Astrocyte (in vitro differentiated cells and primary cell): ENCODE measurements at regions not wholly inside any gene's neighbourhood (a gene's known extent, or its start where the extent isn't known, plus 50 kb on each side); places are given as distances from the start of the nearest gene placed in this dataset.

Experiments used
- DNase-seq: peaks from one replicate; pipeline ENCODE4 v3.0.0-alpha.2; 2010; ENCODE audit warnings: low read depth
- FAIRE-seq: peaks from 2 replicates; lab custom pipeline; 2011; peaks lifted over from hg19 to GRCh38; lab: Jason Lieb, UNC
- H2AFZ ChIP-seq: 2 replicates; pipeline ENCODE4 v1.6.0; 2012; ENCODE audit warnings: low read depth, low read length, inconsistent platforms
- H3K27ac ChIP-seq: 2 replicates; pipeline ENCODE4 v1.5.1; 2011; ENCODE audit warnings: low read depth, low read length, inconsistent platforms
- H3K27me3 ChIP-seq: 2 replicates; pipeline ENCODE4 v1.6.0; 2011; ENCODE audit warnings: low read length, inconsistent platforms; ENCODE audit not compliant: insufficient read depth
- H3K36me3 ChIP-seq: 2 replicates; pipeline ENCODE4 v1.5.1; 2011; ENCODE audit warnings: low read length, inconsistent platforms; ENCODE audit not compliant: insufficient read depth
- H3K4me1 ChIP-seq: 2 replicates; pipeline ENCODE4 v1.5.1; 2011; ENCODE audit warnings: low read length, inconsistent platforms; ENCODE audit not compliant: insufficient read depth
- H3K4me2 ChIP-seq: 2 replicates; pipeline ENCODE4 v1.6.0; 2012; ENCODE audit warnings: low read length, inconsistent platforms
- H3K4me3 ChIP-seq: 2 replicates; pipeline ENCODE4 v1.5.1; 2011; ENCODE audit warnings: low read depth, mild to moderate bottlenecking, low read length, inconsistent platforms; ENCODE audit not compliant: insufficient read depth
- H3K79me2 ChIP-seq: 2 replicates; pipeline ENCODE4 v1.6.0; 2012; ENCODE audit warnings: mild to moderate bottlenecking, low read length, inconsistent platforms; ENCODE audit not compliant: insufficient read depth
- H3K9ac ChIP-seq: 2 replicates; pipeline ENCODE4 v1.6.0; 2012; ENCODE audit warnings: mild to moderate bottlenecking, low read length, inconsistent platforms
- H3K9me3 ChIP-seq: 2 replicates; pipeline ENCODE4 v1.5.1; 2012; ENCODE audit warnings: low read depth, mild to moderate bottlenecking, low read length, inconsistent platforms; ENCODE audit not compliant: insufficient read depth
- H4K20me1 ChIP-seq: 2 replicates; pipeline ENCODE4 v1.6.0; 2012; ENCODE audit warnings: low read length, inconsistent platforms; ENCODE audit not compliant: insufficient read depth
- H3K27ac Mint-ChIP-seq: one replicate; pipeline ENCODE4 v1.8.0; 2021; ENCODE audit warnings: mild to moderate bottlenecking, mixed read lengths; ENCODE audit not compliant: unreplicated experiment
- H3K27me3 Mint-ChIP-seq: one replicate; pipeline ENCODE4 v1.8.0; 2021; ENCODE audit warnings: low read depth, mixed read lengths; ENCODE audit not compliant: unreplicated experiment
- H3K36me3 Mint-ChIP-seq: one replicate; pipeline ENCODE4 v1.8.0; 2021; ENCODE audit warnings: low read depth, mixed read lengths; ENCODE audit not compliant: unreplicated experiment
- H3K4me1 Mint-ChIP-seq: one replicate; pipeline ENCODE4 v1.8.0; 2021; ENCODE audit warnings: low read depth, mixed read lengths; ENCODE audit not compliant: unreplicated experiment
- H3K4me3 Mint-ChIP-seq: one replicate; pipeline ENCODE4 v1.8.0; 2021; ENCODE audit warnings: mild to moderate bottlenecking, moderate library complexity, mixed read lengths; ENCODE audit not compliant: unreplicated experiment
- H3K9me3 Mint-ChIP-seq: one replicate; pipeline ENCODE4 v1.8.0; 2021; ENCODE audit warnings: mild to moderate bottlenecking, mixed read lengths; ENCODE audit not compliant: unreplicated experiment
- EZH2 ChIP-seq: IDR thresholded peaks from 2 replicates; pipeline ENCODE4 v1.6.1; 2012; ENCODE audit warnings: mild to moderate bottlenecking, low read length, inconsistent platforms; ENCODE audit not compliant: insufficient read depth
- TF ChIP-seq, protein P1 (sequence below): IDR thresholded peaks from 2 replicates; pipeline ENCODE4 v1.5.1; 2011; ENCODE audit warnings: low read depth, mild to moderate bottlenecking, inconsistent platforms, low read length, moderate library complexity; ENCODE audit not compliant: insufficient read depth

DNA sequence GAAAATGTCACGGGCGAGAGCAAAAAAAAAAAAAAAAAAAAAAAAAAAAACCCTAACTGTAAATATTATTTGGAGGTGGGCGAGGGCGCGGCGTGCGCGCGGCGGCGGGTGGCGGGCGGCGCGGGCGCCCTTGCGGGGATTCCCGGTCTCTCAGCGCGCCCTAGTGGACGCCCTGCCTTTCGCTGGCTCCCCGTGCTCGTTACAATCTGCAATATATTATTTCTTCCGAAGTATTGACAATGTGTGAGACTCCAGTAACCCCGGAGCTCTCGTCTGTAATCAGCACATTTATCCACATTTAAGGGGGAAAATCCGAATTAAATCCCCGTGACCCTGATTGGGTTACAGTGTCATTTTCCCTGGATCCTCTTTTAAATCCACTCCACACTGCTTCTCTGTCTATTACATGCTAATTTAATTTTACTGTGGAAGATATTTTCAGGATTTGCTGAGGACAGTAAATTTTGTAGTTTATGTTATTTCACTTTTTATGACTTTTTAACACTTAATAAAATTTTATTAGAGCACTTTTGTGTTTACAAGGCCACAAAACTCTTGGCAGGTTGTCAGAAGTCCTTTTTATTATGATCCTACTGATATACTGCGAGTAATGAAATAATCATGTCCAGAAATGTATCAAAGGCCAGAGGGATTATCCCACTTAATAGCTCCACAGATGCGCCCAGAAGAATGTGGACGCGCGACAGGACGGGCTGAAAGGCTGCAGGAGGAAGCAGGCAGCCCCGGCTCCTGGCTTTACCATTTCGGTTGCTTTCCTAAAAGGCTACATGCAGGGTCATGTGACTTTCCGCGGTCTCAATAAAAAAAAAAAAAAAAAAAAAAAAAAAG, 369.1 kb downstream of the MTX2 start:
- no peaks in the 10 kb centered on the region for H3K9me3 ChIP-seq
- Mint-ChIP-seq H3K9me3 (no peaks in the 10 kb centered on the region), H3K4me3 (peak overlapping the region; percentile 81), H3K4me1 (no peaks in the 10 kb centered on the region), H3K27ac (no peak overlapping the region), H3K36me3 (no peaks in the 10 kb centered on the region), H3K27me3 (peaks cover 32% of the 10 kb centered on the region)
- FAIRE-seq (no peak), DNase-seq (peak; percentile 33)
- no peaks in the 10 kb centered on the region for H3K4me1 ChIP-seq
- peak overlapping the region; percentile 74 for H3K9ac ChIP-seq
- peak overlapping the region; percentile 61 for H3K27ac ChIP-seq
- H3K79me2 ChIP-seq, result no peaks in the 10 kb centered on the region
- H3K27me3 ChIP-seq, result peaks cover 17% of the 10 kb centered on the region
- H2AFZ ChIP-seq, result no peak overlapping the region
- no peaks in the 10 kb centered on the region for H3K36me3 ChIP-seq
- TF ChIP-seq, protein P1, sequence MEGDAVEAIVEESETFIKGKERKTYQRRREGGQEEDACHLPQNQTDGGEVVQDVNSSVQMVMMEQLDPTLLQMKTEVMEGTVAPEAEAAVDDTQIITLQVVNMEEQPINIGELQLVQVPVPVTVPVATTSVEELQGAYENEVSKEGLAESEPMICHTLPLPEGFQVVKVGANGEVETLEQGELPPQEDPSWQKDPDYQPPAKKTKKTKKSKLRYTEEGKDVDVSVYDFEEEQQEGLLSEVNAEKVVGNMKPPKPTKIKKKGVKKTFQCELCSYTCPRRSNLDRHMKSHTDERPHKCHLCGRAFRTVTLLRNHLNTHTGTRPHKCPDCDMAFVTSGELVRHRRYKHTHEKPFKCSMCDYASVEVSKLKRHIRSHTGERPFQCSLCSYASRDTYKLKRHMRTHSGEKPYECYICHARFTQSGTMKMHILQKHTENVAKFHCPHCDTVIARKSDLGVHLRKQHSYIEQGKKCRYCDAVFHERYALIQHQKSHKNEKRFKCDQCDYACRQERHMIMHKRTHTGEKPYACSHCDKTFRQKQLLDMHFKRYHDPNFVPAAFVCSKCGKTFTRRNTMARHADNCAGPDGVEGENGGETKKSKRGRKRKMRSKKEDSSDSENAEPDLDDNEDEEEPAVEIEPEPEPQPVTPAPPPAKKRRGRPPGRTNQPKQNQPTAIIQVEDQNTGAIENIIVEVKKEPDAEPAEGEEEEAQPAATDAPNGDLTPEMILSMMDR, result peak; percentile 70
- TF ChIP-seq EZH2, result no peak
- H3K4me2 ChIP-seq, result peak overlapping the region; percentile 87
- H4K20me1 ChIP-seq, result no peaks in the 10 kb centered on the region
- peak overlapping the region; percentile 63 for H3K4me3 ChIP-seq

DNA sequence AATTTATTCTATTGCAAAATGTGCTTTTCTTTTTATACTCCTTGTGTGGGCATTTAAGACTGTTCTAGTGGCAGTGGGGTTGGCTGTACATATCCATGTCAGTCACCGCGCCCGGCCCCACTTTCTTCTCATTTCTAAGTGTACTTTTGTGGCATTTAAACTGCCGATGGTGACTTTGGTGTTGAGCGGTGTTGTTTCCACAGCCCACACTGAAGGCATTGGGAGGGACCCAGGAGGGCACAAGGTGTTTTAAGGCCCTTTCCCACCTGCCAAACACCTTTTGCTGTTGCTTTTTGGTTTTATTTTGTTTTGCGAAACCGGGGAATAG, 369.7 kb downstream of the MTX2 start:
- Histone ChIP-seq H3K79me2 (no peaks in the 10 kb centered on the region), H3K4me3 (no peak overlapping the region), H4K20me1 (no peaks in the 10 kb centered on the region), H3K4me2 (no peak overlapping the region), H3K36me3 (no peaks in the 10 kb centered on the region), H3K27me3 (peaks cover 17% of the 10 kb centered on the region), H3K9ac (no peak overlapping the region), H2AFZ (no peak overlapping the region), H3K4me1 (no peaks in the 10 kb centered on the region), H3K27ac (no peak overlapping the region), H3K9me3 (no peaks in the 10 kb centered on the region)
- no peak overlapping the region for H3K4me3 Mint-ChIP-seq
- H3K27me3 Mint-ChIP-seq, result peaks cover 31% of the 10 kb centered on the region
- no peak for TF ChIP-seq EZH2
- TF ChIP-seq, protein P1, result no peak
- no peak overlapping the region for H3K27ac Mint-ChIP-seq
- DNase-seq (no peak), FAIRE-seq (no peak)
- H3K9me3 Mint-ChIP-seq, result no peaks in the 10 kb centered on the region
- no peaks in the 10 kb centered on the region for H3K36me3 Mint-ChIP-seq
- H3K4me1 Mint-ChIP-seq, result peaks cover 2% of the 10 kb centered on the region

DNA sequence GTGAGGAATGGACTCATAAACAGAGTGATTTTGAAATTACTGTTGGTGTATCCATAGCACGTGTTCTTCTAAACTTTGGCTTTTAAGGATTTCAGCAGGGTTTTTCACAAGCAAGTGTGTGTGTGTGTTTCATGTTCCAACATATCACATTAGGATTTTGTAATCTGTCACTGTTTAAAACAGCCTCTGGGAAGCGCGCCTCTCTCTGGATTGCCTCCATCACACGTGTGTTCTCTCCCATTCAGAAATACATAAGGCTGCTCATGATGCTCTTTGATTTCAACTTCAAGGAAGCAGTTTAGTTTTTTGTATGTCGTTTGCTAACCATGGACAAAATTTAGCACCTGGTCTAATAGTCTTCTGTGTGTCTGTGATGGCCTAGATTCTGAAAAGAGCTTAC, 370.4 kb downstream of the MTX2 start:
- H3K9ac ChIP-seq, result no peak overlapping the region
- H3K27me3 ChIP-seq, result peaks cover 13% of the 10 kb centered on the region
- H3K4me1 ChIP-seq, result no peaks in the 10 kb centered on the region
- H3K4me3 ChIP-seq, result no peak overlapping the region
- Mint-ChIP-seq H3K4me3 (no peak overlapping the region), H3K27me3 (peaks cover 36% of the 10 kb centered on the region), H3K4me1 (peaks cover 2% of the 10 kb centered on the region), H3K9me3 (no peaks in the 10 kb centered on the region), H3K27ac (no peak overlapping the region), H3K36me3 (no peaks in the 10 kb centered on the region)
- no peaks in the 10 kb centered on the region for H3K9me3 ChIP-seq
- no peak overlapping the region for H3K4me2 ChIP-seq
- no peak overlapping the region for H2AFZ ChIP-seq
- FAIRE-seq, result no peak
- TF ChIP-seq EZH2, result no peak
- TF ChIP-seq, protein P1, result no peak
- H4K20me1 ChIP-seq, result no peaks in the 10 kb centered on the region
- H3K36me3 ChIP-seq, result no peaks in the 10 kb centered on the region
- DNase-seq, result no peak
- H3K27ac ChIP-seq, result no peak overlapping the region
- no peaks in the 10 kb centered on the region for H3K79me2 ChIP-seq
